Left cardiac atrium (tissue), 4 donors: ENCODE measurements at regions not wholly inside any gene's neighbourhood (a gene's known extent, or its start where the extent isn't known, plus 50 kb on each side); places are given as distances from the start of the nearest gene placed in this dataset.

Source experiments
- ATAC-seq, 2 donors: fragments of 200-7000 bp; cut with Tn5 transposase; one replicate each; pipeline ENCODE4 v1.9.1; 2020; ENCODE audit warnings: mild to moderate bottlenecking in 2 of 2, moderate library complexity in 2 of 2
- DNase-seq: peaks from one replicate; pipeline ENCODE4 v3.0.0-alpha.2; 2020
- intact Hi-C, 2 donors: fragments of 100-400 bp; cut with DNase I; formaldehyde crosslinking; loops; one replicate each; pipeline versions ENCODE4 v1.14.1 to v1.15.1; 2022 to 2023
- donor health status: DM: no; HTN: yes; CAD: no.
- donor health status: DM: no; HTN: yes; CAD: no; lungs with severe emphysema.
- donor health status: DM: yes; HTN: yes; CAD: no.
- donor health status: Dilated cardiomyopathy.

- intact Hi-C loops: no loop called here
- DNase-seq (no peak), ATAC-seq (no peak)
Observed at GRCh38 chr7:70846208-70846607, 285.7 kb upstream of the GALNT17 start.

GRCh38 chr7:70849580-70850235 lies 282.2 kb upstream of the GALNT17 start:
- intact Hi-C loops: no loop called here

GRCh38 chr7:70855373-70855772 lies 276.6 kb upstream of the GALNT17 start:
- ATAC-seq (no peak), DNase-seq (no peak)
- intact Hi-C loops: no loop called here

More at GRCh38 chr7:70849580-70850235, 282.2 kb upstream of the GALNT17 start:
- DNase-seq (no peak), ATAC-seq (no peak)

- ATAC-seq (no peak), DNase-seq (peak; percentile 62)
- intact Hi-C loops: loop anchor here (2.0 kb wide), 1 partner anchor 876 kb away; no protein-coding TSS in a partner anchor
Observed at GRCh38 chr7:70856901-70857630, 274.9 kb upstream of the GALNT17 start.

GRCh38 chr7:70857793-70858545 lies 274.0 kb upstream of the GALNT17 start:
- intact Hi-C loops: loop anchor here (2.0 kb wide), 1 partner anchor 875 kb away; no protein-coding TSS in a partner anchor
- no peak for DNase-seq
- ATAC-seq: no peak

GRCh38 chr7:70867513-70867912 lies 264.4 kb upstream of the GALNT17 start:
- no peak for ATAC-seq
- intact Hi-C loops: no loop called here
- no peak for DNase-seq

- intact Hi-C loops: no loop called here
- DNase-seq (no peak), ATAC-seq (no peak)
Observed at GRCh38 chr7:70870349-70870748, 261.6 kb upstream of the GALNT17 start.

GRCh38 chr7:70872188-70872587 lies 259.8 kb upstream of the GALNT17 start:
- no peak for ATAC-seq
- DNase-seq: no peak
- intact Hi-C loops: no loop called here

GRCh38 chr7:70881167-70881847 lies 250.6 kb upstream of the GALNT17 start:
- intact Hi-C loops: no loop called here
- ATAC-seq: no peak
- no peak for DNase-seq

GRCh38 chr7:70883750-70884439 lies 248.0 kb upstream of the GALNT17 start:
- DNase-seq (no peak), ATAC-seq (no peak)
- intact Hi-C loops: no loop called here

GRCh38 chr7:70884440-70884764 lies 247.5 kb upstream of the GALNT17 start:
- DNase-seq (no peak), ATAC-seq (no peak)
- intact Hi-C loops: no loop called here

- ATAC-seq: no peak
- intact Hi-C loops: no loop called here
- DNase-seq: no peak
Observed at GRCh38 chr7:70884809-70885208, 247.1 kb upstream of the GALNT17 start.

GRCh38 chr7:70886547-70886946 lies 245.4 kb upstream of the GALNT17 start:
- no peak for ATAC-seq
- intact Hi-C loops: no loop called here
- DNase-seq: no peak

GRCh38 chr7:70887186-70887585 lies 244.8 kb upstream of the GALNT17 start:
- no peak for ATAC-seq
- intact Hi-C loops: no loop called here

GRCh38 chr7:70890147-70890969 lies 241.6 kb upstream of the GALNT17 start:
- ATAC-seq: no peak
- no peak for DNase-seq
- intact Hi-C loops: no loop called here

More at GRCh38 chr7:70887186-70887585, 244.8 kb upstream of the GALNT17 start:
- DNase-seq: no peak

- ATAC-seq: no peak
- no peak for DNase-seq
- intact Hi-C loops: no loop called here
Observed at GRCh38 chr7:70893422-70893821, 238.5 kb upstream of the GALNT17 start.

GRCh38 chr7:70893971-70894715 lies 237.8 kb upstream of the GALNT17 start:
- DNase-seq (no peak), ATAC-seq (no peak)
- intact Hi-C loops: no loop called here

- DNase-seq (no peak), ATAC-seq (no peak)
- intact Hi-C loops: no loop called here
Observed at GRCh38 chr7:70894799-70895198, 237.1 kb upstream of the GALNT17 start.
